AG04450 (cell line): ENCODE measurements at regions not wholly inside any gene's neighbourhood (a gene's known extent, or its start where the extent isn't known, plus 50 kb on each side); places are given as distances from the start of the nearest gene placed in this dataset. TPM values are rescaled to one million over a fixed set of nuclear protein-coding genes. Genes with fewer than 3 reads are reported as not detected.

ENCODE experiments used
- small RNA-seq: library from RNA; depleted of rRNA; stranded (forward); fragments of <200 nt; gene quantifications from one replicate; pipeline ENCODE3, GENCODE V24; 2012; ENCODE audit warnings: low read depth; ENCODE audit not compliant: insufficient read length

Small RNAs in the stretch of these regions (small RNA-seq; reads per million reads assigned to genes)
- gene EZH2P1 (not detected), gene MIR802 (not detected)
